ENCODE measurements at regions not wholly inside any gene's neighbourhood (a gene's known extent, or its start where the extent isn't known, plus 50 kb on each side); places are given as distances from the start of the nearest gene placed in this dataset.

DNA sequence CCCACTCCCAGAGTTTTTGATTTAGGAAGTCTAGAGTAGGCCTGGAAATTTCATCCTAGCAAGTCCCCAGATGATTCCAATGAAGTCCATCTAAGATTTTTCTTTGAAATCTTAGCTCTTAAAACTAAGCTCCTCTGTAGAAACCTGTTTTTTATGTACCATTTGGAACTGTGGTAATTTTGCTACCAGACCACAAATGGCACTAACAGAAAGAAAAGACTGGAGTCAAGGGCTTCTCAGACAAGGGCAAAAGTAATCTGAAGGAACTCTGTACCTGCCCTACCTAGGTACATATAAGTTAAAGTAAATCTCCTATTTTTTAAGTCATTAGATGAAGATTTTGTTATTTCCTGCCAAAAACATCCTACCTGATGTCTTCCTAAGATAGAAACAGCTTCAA is 155.0 kb upstream of the HTR1E start:
- TF ChIP-seq, protein P1, sequence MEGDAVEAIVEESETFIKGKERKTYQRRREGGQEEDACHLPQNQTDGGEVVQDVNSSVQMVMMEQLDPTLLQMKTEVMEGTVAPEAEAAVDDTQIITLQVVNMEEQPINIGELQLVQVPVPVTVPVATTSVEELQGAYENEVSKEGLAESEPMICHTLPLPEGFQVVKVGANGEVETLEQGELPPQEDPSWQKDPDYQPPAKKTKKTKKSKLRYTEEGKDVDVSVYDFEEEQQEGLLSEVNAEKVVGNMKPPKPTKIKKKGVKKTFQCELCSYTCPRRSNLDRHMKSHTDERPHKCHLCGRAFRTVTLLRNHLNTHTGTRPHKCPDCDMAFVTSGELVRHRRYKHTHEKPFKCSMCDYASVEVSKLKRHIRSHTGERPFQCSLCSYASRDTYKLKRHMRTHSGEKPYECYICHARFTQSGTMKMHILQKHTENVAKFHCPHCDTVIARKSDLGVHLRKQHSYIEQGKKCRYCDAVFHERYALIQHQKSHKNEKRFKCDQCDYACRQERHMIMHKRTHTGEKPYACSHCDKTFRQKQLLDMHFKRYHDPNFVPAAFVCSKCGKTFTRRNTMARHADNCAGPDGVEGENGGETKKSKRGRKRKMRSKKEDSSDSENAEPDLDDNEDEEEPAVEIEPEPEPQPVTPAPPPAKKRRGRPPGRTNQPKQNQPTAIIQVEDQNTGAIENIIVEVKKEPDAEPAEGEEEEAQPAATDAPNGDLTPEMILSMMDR (conservative IDR thresholded peaks at IDR 0.05 in 1 of 2, IDR thresholded peaks at IDR 0.05 in 1 of 2; ENCODE audit: low read depth in 1 of 2, low read length in 2 of 2) = no peak
- no peak for TF ChIP-seq EZH2 (IDR thresholded peaks at IDR 0.05; ENCODE audit: low read length, missing control alignments)

Data from fibroblast of lung (primary cell).